Epithelial cell of proximal tubule (primary cell): ENCODE measurements at regions not wholly inside any gene's neighbourhood (a gene's known extent, or its start where the extent isn't known, plus 50 kb on each side); places are given as distances from the start of the nearest gene placed in this dataset.

Source experiments
- DNase-seq: peaks from one replicate; pipeline ENCODE4 v3.0.0-alpha.2; 2011; ENCODE audit warnings: low read depth
- H3K4me3 ChIP-seq: 2 replicates; pipeline ENCODE4 v1.5.1; 2011; ENCODE audit warnings: low read depth, mild to moderate bottlenecking, low read length
- CTCF ChIP-seq: conservative IDR thresholded peaks from 2 replicates; pipeline ENCODE4 v1.5.1; 2012; ENCODE audit warnings: low read depth, mild to moderate bottlenecking, low read length

- no peak for TF ChIP-seq CTCF
- no peak overlapping the region for H3K4me3 ChIP-seq
- no peak for DNase-seq
Measured at GRCh38 chr5:90312027-90312426, 97.5 kb downstream of the CETN3 start.

DNA sequence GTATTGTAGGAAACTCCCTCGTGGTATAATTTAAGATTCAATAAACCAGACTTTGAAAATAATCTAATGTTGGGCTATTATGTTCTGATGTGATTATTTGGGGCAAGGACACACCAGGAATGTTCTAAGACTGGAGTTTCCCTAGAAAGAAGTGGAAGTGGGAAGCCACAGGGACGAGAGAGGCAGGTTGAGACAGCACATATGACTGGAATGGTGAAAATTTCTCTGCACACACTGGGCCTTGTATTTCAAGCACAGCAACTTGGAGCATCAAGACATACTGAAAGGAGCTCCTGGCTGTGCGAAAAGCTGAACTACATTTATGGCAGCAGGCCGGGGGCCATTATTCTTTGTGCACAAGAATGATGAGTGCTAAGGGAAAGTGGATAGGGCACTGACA lies 98.2 kb downstream of the CETN3 start:
- no peak for DNase-seq
- no peak for TF ChIP-seq CTCF
- H3K4me3 ChIP-seq: no peak overlapping the region

DNA sequence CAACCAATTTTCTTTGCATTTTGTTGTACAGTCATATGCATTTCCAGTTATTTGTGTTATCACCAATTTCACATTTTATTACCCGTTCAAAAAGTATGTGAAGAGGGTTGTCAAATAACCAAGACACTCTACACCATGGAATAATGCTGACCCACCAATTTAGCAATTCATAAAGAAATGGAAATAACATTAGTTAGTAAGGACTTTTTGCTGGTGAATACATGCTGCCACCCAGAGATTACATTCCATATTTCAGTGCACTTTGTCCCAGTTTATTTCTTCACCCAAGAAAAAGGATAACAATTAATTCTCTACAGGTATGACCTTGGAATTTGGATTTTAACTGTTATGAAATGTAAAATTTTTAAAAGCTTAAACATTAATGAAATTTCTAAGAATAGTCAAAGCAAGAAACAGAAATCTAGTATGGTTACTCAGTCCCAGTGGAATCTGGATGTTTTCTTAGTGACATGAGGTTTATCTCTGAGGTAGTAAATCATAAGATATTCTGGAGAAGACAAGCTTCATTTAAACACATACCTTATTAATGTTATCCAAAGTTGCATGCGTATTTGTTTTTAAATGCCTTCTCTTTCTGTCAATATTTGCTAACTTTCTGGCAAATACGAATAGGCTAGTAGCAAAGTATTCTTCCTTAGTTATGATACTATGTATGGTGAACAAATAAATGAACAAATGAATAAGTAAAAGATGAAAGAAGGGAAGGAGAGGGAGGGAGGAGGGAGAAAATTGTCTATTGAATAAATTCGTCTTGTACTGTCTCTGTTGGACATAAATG lies 100.6 kb downstream of the CETN3 start:
- TF ChIP-seq CTCF: no peak
- no peak for DNase-seq

DNA sequence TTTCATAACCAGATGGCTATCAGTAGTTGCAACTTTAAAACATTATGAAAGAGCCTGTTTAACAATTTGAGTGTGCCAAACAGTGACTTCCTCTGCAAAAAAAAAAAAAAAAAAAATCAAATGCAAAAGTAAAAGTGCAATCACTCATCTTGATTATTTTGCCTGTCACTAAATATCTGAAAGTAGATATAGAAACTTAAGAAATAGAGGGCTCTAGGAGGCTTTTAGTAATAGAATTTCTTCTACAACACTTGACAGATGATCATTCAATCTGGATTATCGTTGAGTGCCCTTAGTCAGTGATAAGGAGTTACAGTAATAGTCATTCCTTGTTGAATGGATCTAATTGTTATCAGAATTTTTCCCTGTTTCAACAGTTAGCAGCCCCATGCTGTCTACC lies 101.8 kb downstream of the CETN3 start:
- DNase-seq: no peak
- no peak for TF ChIP-seq CTCF
- H3K4me3 ChIP-seq: no peak overlapping the region

More for the DNA sequence above, 100.6 kb downstream of the CETN3 start:
- H3K4me3 ChIP-seq: no peak overlapping the region

GRCh38 chr5:90307322-90307721 lies 102.2 kb downstream of the CETN3 start:
- TF ChIP-seq CTCF: no peak
- no peak overlapping the region for H3K4me3 ChIP-seq
- DNase-seq: no peak

- H3K4me3 ChIP-seq: no peak overlapping the region
- TF ChIP-seq CTCF: no peak
- DNase-seq: no peak
Measured at GRCh38 chr5:90306613-90307012, 102.9 kb downstream of the CETN3 start.
